Neural progenitor cell (in vitro differentiated cells): ENCODE measurements at regions not wholly inside any gene's neighbourhood (a gene's known extent, or its start where the extent isn't known, plus 50 kb on each side); places are given as distances from the start of the nearest gene placed in this dataset.

Experiments
- EZH2 ChIP-seq: fragments of 200-600 bp; sonication (generic); IDR thresholded peaks from 2 replicates; pipeline ENCODE4 v1.6.1; 2017; ENCODE audit warnings: antibody characterized with exemption, mild to moderate bottlenecking, moderate library complexity
- TF ChIP-seq, protein P1 (sequence below): fragments of 200-600 bp; sonication (generic); IDR thresholded peaks from 2 replicates; pipeline ENCODE4 v1.5.1; 2017; ENCODE audit warnings: antibody characterized with exemption, mild to moderate bottlenecking

DNA sequence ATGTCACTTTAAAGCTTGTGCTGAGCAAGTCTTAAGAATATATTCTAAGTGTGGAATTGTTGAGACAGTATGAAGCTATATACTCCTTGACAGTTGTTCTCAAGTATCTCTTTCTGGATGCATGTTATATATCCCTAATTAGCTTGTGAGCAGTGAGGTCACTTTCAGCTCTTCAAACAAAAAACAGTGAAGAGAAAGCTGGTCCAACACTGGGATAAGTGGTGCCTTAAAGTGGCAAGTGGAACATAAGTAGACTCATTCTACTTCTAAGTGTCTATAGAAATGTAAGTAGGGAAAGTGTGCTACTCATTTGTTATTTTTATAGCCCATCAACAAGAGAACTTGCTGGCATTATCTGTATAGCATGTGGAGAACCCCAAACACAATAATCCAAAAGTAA is 133.1 kb upstream of the BACH2 start:
- TF ChIP-seq, protein P1, sequence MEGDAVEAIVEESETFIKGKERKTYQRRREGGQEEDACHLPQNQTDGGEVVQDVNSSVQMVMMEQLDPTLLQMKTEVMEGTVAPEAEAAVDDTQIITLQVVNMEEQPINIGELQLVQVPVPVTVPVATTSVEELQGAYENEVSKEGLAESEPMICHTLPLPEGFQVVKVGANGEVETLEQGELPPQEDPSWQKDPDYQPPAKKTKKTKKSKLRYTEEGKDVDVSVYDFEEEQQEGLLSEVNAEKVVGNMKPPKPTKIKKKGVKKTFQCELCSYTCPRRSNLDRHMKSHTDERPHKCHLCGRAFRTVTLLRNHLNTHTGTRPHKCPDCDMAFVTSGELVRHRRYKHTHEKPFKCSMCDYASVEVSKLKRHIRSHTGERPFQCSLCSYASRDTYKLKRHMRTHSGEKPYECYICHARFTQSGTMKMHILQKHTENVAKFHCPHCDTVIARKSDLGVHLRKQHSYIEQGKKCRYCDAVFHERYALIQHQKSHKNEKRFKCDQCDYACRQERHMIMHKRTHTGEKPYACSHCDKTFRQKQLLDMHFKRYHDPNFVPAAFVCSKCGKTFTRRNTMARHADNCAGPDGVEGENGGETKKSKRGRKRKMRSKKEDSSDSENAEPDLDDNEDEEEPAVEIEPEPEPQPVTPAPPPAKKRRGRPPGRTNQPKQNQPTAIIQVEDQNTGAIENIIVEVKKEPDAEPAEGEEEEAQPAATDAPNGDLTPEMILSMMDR: no peak
- no peak for TF ChIP-seq EZH2
